NOMO-1 treated with DMSO at 0.1 percent for 48 hours (cell line): ENCODE measurements at regions not wholly inside any gene's neighbourhood (a gene's known extent, or its start where the extent isn't known, plus 50 kb on each side); places are given as distances from the start of the nearest gene placed in this dataset.

Experiments
- DNase-seq: peaks from one replicate; lab custom pipeline; 2025; ENCODE audit not compliant: unreplicated experiment; lab: John Stamatoyannopoulos, UW

GRCh38 chr15:61499376-61499775 is 270.3 kb upstream of the RORA start:
- no peak for DNase-seq

- DNase-seq = no peak
Observed at GRCh38 chr15:61489571-61489970, 260.5 kb upstream of the RORA start.

- DNase-seq = no peak
Observed at GRCh38 chr15:61483599-61483998, 254.5 kb upstream of the RORA start.

- DNase-seq = no peak
Observed at GRCh38 chr15:61481886-61482285, 252.8 kb upstream of the RORA start.

- no peak for DNase-seq
Observed at GRCh38 chr15:61480863-61481262, 251.8 kb upstream of the RORA start.

GRCh38 chr15:61480295-61480694 is 251.2 kb upstream of the RORA start:
- no peak for DNase-seq

GRCh38 chr15:61479613-61480012 is 250.5 kb upstream of the RORA start:
- DNase-seq = no peak

GRCh38 chr15:61476741-61477140 is 247.6 kb upstream of the RORA start:
- no peak for DNase-seq

- DNase-seq = no peak
Observed at GRCh38 chr15:61474796-61475195, 245.7 kb upstream of the RORA start.

- DNase-seq = no peak
Observed at GRCh38 chr15:61467823-61468222, 238.7 kb upstream of the RORA start.

GRCh38 chr15:61459785-61460707 is 230.9 kb upstream of the RORA start:
- DNase-seq = no peak

- DNase-seq = no peak
Observed at GRCh38 chr15:61457050-61457733, 228.1 kb upstream of the RORA start.

GRCh38 chr15:61449186-61449702 is 220.1 kb upstream of the RORA start:
- no peak for DNase-seq

GRCh38 chr15:61447981-61448380 is 218.9 kb upstream of the RORA start:
- no peak for DNase-seq

GRCh38 chr15:61444585-61444984 is 215.5 kb upstream of the RORA start:
- no peak for DNase-seq

GRCh38 chr15:61442821-61443220 is 213.7 kb upstream of the RORA start:
- no peak for DNase-seq

- DNase-seq = no peak
Observed at GRCh38 chr15:61441891-61442290, 212.8 kb upstream of the RORA start.

GRCh38 chr15:61426466-61426865 is 197.4 kb upstream of the RORA start:
- DNase-seq = no peak

GRCh38 chr15:61425934-61426333 is 196.8 kb upstream of the RORA start:
- no peak for DNase-seq

- no peak for DNase-seq
Observed at GRCh38 chr15:61422773-61423172, 193.7 kb upstream of the RORA start.

GRCh38 chr15:61421938-61422337 is 192.8 kb upstream of the RORA start:
- no peak for DNase-seq

GRCh38 chr15:61421470-61421869 is 192.4 kb upstream of the RORA start:
- DNase-seq = no peak
